Stromal cell of bone marrow (primary cell): ENCODE measurements at regions not wholly inside any gene's neighbourhood (a gene's known extent, or its start where the extent isn't known, plus 50 kb on each side); places are given as distances from the start of the nearest gene placed in this dataset.
"Not testable (repeated sequence)": the region's sequence is repeated elsewhere in the genome, so short reads cannot be mapped to it uniquely, and the experiment has no call there.

Experiments used
- DNase-seq: peaks from one replicate; pipeline ENCODE4 v3.0.0-alpha.2; 2012; ENCODE audit warnings: low read depth

- no peak for DNase-seq
These were observed 85.1 kb upstream of the NAV2 start for GRCh38 chr11:19627566-19627965.

- DNase-seq, result no peak
These were observed 87.2 kb upstream of the NAV2 start for GRCh38 chr11:19625438-19625837.

- no peak for DNase-seq
These were observed 94.7 kb upstream of the NAV2 start for GRCh38 chr11:19617696-19618523.

- DNase-seq, result no peak
These were observed 97.1 kb upstream of the NAV2 start for GRCh38 chr11:19615341-19616183.

- DNase-seq, result no peak
These were observed 98.2 kb upstream of the NAV2 start for GRCh38 chr11:19614370-19614940.

- DNase-seq, result not testable (repeated sequence)
These were observed 100.6 kb upstream of the NAV2 start for GRCh38 chr11:19612025-19612424.

GRCh38 chr11:19607656-19608360 lies 104.8 kb upstream of the NAV2 start:
- no peak for DNase-seq

- DNase-seq, result no peak
These were observed 105.6 kb upstream of the NAV2 start for GRCh38 chr11:19606856-19607655.

GRCh38 chr11:19605520-19606371 lies 106.9 kb upstream of the NAV2 start:
- peak; percentile 94 for DNase-seq

- DNase-seq, result no peak
These were observed 107.8 kb upstream of the NAV2 start for GRCh38 chr11:19604679-19605375.

GRCh38 chr11:19603771-19604170 lies 108.9 kb upstream of the NAV2 start:
- DNase-seq, result no peak

GRCh38 chr11:19602891-19603290 lies 109.7 kb upstream of the NAV2 start:
- DNase-seq, result no peak

GRCh38 chr11:19602406-19602805 lies 110.2 kb upstream of the NAV2 start:
- DNase-seq, result no peak

GRCh38 chr11:19601235-19601634 lies 111.4 kb upstream of the NAV2 start:
- DNase-seq, result no peak

GRCh38 chr11:19599681-19600080 lies 113.0 kb upstream of the NAV2 start:
- DNase-seq, result no peak

- DNase-seq, result no peak
These were observed 113.7 kb upstream of the NAV2 start for GRCh38 chr11:19598876-19599486.

- DNase-seq, result no peak
These were observed 114.2 kb upstream of the NAV2 start for GRCh38 chr11:19598456-19598855.

- no peak for DNase-seq
These were observed 114.8 kb upstream of the NAV2 start for GRCh38 chr11:19597876-19598275.

- DNase-seq, result peak; percentile 77
These were observed 115.4 kb upstream of the NAV2 start for GRCh38 chr11:19597206-19597605.
